AG04450 (cell line): ENCODE measurements at regions not wholly inside any gene's neighbourhood (a gene's known extent, or its start where the extent isn't known, plus 50 kb on each side); places are given as distances from the start of the nearest gene placed in this dataset.

Experiments
- CTCF ChIA-PET: fragments of 300-600, 350-600 bp; formaldehyde crosslinking; extraction: SDS; loops from one replicate; lab custom pipeline; 2022; ENCODE audit warnings: antibody characterized with exemption, inconsistent platforms; lab: Charles Lee
- POLR2A ChIA-PET: fragments of 350-600 bp; formaldehyde crosslinking; extraction: SDS; loops from one replicate; lab custom pipeline; 2021; ENCODE audit warnings: antibody characterized with exemption, inconsistent platforms; lab: Yijun Ruan, JAX
- DNase-seq: peaks from one replicate; pipeline ENCODE4 v3.0.0-alpha.2; 2011; ENCODE audit warnings: low read depth, low spot score
- H3K27ac ChIP-seq: one replicate; pipeline ENCODE4 v1.5.1; 2012; ENCODE audit warnings: low read depth, low read length, control low read depth
- H3K27me3 ChIP-seq: one replicate; pipeline ENCODE4 v1.6.0; 2012; ENCODE audit warnings: low read length; ENCODE audit not compliant: control insufficient read depth, insufficient read depth
- H3K4me3 ChIP-seq: 2 replicates; pipeline ENCODE4 v1.5.1; 2011; ENCODE audit warnings: mild to moderate bottlenecking, low read depth, low read length, control low read depth
- H3K9me3 ChIP-seq: 2 replicates; pipeline ENCODE4 v1.5.1; 2012; ENCODE audit warnings: low read length; ENCODE audit not compliant: control insufficient read depth, insufficient read depth
- TF ChIP-seq, protein P1 (sequence below): IDR thresholded peaks from 2 replicates; pipeline ENCODE4 v1.5.1; 2011; ENCODE audit warnings: low read depth, low read length, control low read depth, inconsistent platforms

DNA sequence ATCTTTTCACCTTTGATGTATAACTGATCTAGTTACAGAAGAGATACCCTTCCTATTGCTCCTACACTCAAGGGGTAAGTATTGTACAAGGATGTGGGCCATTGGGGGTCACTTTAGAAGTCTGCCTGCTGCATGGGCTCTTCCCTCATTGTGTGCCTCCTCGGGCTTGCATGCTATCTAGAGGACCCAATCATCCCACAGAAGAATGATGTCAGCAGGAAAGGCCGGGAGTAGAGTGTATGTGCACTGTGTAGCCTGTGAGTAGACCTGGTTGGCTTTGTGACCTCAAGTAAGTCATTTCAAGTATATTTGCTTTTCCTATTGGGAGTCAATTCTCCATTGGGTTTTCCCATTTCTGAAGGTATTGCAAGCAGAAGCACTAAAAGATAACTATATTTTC lies 129.5 kb upstream of the TRIB2 start:
- no peak overlapping the region for H3K4me3 ChIP-seq
- TF ChIP-seq, protein P1, sequence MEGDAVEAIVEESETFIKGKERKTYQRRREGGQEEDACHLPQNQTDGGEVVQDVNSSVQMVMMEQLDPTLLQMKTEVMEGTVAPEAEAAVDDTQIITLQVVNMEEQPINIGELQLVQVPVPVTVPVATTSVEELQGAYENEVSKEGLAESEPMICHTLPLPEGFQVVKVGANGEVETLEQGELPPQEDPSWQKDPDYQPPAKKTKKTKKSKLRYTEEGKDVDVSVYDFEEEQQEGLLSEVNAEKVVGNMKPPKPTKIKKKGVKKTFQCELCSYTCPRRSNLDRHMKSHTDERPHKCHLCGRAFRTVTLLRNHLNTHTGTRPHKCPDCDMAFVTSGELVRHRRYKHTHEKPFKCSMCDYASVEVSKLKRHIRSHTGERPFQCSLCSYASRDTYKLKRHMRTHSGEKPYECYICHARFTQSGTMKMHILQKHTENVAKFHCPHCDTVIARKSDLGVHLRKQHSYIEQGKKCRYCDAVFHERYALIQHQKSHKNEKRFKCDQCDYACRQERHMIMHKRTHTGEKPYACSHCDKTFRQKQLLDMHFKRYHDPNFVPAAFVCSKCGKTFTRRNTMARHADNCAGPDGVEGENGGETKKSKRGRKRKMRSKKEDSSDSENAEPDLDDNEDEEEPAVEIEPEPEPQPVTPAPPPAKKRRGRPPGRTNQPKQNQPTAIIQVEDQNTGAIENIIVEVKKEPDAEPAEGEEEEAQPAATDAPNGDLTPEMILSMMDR: no peak
- DNase-seq: no peak
- POLR2A ChIA-PET: no interaction called here
- H3K27me3 ChIP-seq: no peaks in the 10 kb centered on the region
- CTCF ChIA-PET: no interaction called here
- no peak overlapping the region for H3K27ac ChIP-seq
- H3K9me3 ChIP-seq: no peaks in the 10 kb centered on the region

GRCh38 chr2:12587729-12588522 lies 128.8 kb upstream of the TRIB2 start:
- TF ChIP-seq, protein P1: no peak
- peak; percentile 80 for DNase-seq
- POLR2A ChIA-PET: no interaction called here
- Histone ChIP-seq H3K27me3 (no peaks in the 10 kb centered on the region), H3K4me3 (peak overlapping the region; percentile 8; the same call in 1 of the 2 replicates), H3K27ac (no peak overlapping the region), H3K9me3 (no peaks in the 10 kb centered on the region)
- CTCF ChIA-PET: no interaction called here

DNA sequence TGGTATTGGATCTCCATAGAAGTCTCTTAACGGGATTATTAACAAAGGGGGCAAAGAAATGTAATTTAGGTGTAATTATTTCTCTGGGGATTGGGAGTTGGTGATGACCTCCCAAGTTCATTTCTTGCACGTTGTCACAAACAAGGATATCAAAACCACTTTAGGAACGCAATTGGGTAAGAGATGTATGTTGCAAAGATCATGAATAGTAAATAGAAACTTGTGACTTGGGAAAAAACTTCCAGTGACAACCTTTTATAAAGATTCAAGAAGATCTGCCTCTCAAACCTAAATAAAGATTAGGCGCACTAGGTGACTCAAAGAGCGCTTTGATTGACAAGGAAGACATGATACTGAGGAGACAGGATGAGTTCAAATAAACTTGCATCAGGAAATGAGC lies 127.8 kb upstream of the TRIB2 start:
- no peak overlapping the region for H3K27ac ChIP-seq
- no peak overlapping the region for H3K4me3 ChIP-seq
- ChIA-PET CTCF (no interaction called here), POLR2A (no interaction called here)
- no peak for DNase-seq
- H3K9me3 ChIP-seq: no peaks in the 10 kb centered on the region
- H3K27me3 ChIP-seq: no peaks in the 10 kb centered on the region
- TF ChIP-seq, protein P1: no peak

DNA sequence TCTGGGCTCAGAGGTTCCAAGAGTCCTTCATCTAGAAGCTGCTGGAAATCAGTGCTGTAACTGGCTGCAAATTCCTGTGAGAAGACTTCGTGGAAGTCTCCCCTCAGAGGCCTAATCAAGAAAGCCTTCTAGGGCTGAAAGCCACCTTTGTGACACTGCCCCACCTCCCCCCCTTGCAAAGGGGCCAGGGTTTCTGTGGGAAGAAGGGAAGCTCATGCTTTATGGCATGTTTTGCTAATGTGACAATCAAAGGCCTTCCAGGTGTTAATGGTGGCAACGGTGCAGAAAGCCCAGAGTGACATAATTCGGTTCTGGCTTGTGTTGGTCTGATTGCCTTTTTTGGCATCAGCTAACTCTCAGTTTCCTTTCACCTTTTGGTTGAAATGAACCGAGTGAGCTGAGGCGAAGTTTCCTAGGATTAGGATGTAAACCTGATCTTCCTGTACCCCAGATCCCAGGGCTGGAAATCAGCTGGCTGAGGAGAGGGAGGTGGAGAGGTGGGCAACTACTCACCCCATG lies 126.9 kb upstream of the TRIB2 start:
- CTCF ChIA-PET: no interaction called here
- Histone ChIP-seq H3K9me3 (no peaks in the 10 kb centered on the region), H3K27me3 (no peaks in the 10 kb centered on the region), H3K27ac (no peak overlapping the region), H3K4me3 (no peak overlapping the region)
- no peak for DNase-seq
- TF ChIP-seq, protein P1: no peak
- POLR2A ChIA-PET: no interaction called here

- TF ChIP-seq, protein P1: no peak
- no peak overlapping the region for H3K4me3 ChIP-seq
- no peak overlapping the region for H3K27ac ChIP-seq
- CTCF ChIA-PET: no interaction called here
- DNase-seq: no peak
- H3K9me3 ChIP-seq: no peaks in the 10 kb centered on the region
- POLR2A ChIA-PET: no interaction called here
- H3K27me3 ChIP-seq: no peaks in the 10 kb centered on the region
These were observed 124.4 kb upstream of the TRIB2 start for GRCh38 chr2:12592296-12592695.
